HL-60 (cell line): ENCODE measurements at regions not wholly inside any gene's neighbourhood (a gene's known extent, or its start where the extent isn't known, plus 50 kb on each side); places are given as distances from the start of the nearest gene placed in this dataset.
"Not testable (repeated sequence)": the region's sequence is repeated elsewhere in the genome, so short reads cannot be mapped to it uniquely, and the experiment has no call there.

Experiments used
- DNase-seq, 2 experiments: peaks; one replicate each; pipeline ENCODE4 v3.0.0-alpha.2; 2010 to 2020; ENCODE audit warnings: low read depth in 1 of 2, low spot score in 1 of 2
- H3K27ac ChIP-seq: fragments of 250-450 bp; sonication (Bioruptor Pico); replicated peaks from 2 replicates; pipeline ENCODE4 v1.5.1; 2020; ENCODE audit warnings: mild to moderate bottlenecking, moderate library complexity
- H3K27me3 ChIP-seq: fragments of 250-450 bp; sonication (Bioruptor Pico); 2 replicates; pipeline ENCODE4 v1.5.1; 2021; ENCODE audit warnings: mild to moderate bottlenecking, moderate library complexity; ENCODE audit not compliant: insufficient read depth, poor library complexity, severe bottlenecking
- H3K4me3 ChIP-seq: replicated peaks from 2 replicates; pipeline ENCODE4 v1.5.1; 2011; ENCODE audit warnings: mild to moderate bottlenecking, control low read depth, low read length; ENCODE audit not compliant: insufficient read depth
- GABPA ChIP-seq: IDR thresholded peaks from 2 replicates; pipeline ENCODE4 v1.6.1; 2012; ENCODE audit warnings: low read depth
- POLR2AphosphoS5 ChIP-seq: IDR thresholded peaks from 2 replicates; pipeline ENCODE4 v1.6.1; 2012; ENCODE audit warnings: low read depth
- SPI1 ChIP-seq: IDR thresholded peaks from 2 replicates; pipeline ENCODE4 v1.6.1; 2012; ENCODE audit warnings: low read depth, mild to moderate bottlenecking, borderline replicate concordance
- TF ChIP-seq, protein P1 (sequence below): IDR thresholded peaks from one replicate; pipeline ENCODE4 v1.5.1; 2011; ENCODE audit warnings: low read length, control low read depth, inconsistent platforms; ENCODE audit not compliant: insufficient read depth
- TF ChIP-seq, protein P2 (sequence below): IDR thresholded peaks from 2 replicates; pipeline ENCODE4 v1.6.1; 2012; ENCODE audit warnings: low read depth; ENCODE audit not compliant: insufficient replicate concordance

DNA sequence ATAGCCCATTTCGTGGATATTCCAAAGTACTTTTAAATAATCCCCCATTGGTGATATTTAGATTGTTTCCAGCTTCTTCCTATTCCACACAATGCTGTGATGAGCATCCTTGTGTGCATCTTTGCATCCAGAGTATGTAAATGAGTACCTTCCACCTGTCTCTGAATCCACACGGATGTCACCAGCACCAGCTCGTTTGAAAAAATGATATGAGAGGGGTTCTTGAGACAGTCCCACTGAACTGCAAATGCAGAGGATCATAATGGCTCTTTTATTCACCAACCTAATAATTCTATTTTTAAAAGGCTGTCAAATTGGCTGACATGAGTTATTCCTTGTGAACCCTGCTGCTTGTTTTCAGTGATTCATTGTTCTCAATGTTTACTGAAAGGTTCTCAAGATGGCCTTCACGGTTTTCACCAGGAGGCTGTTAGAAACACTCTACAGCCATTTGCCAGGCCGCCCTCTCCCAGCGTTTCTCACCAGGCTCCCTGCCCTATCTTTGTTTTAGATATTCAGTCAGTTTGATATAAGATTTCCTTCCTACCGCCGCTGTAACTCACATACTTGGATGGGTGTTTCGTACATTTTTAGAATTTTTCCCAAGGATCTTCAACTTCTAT lies 96.7 kb upstream of the PTPRG start:
- TF ChIP-seq SPI1: no peak
- TF ChIP-seq GABPA: no peak
- TF ChIP-seq POLR2AphosphoS5: no peak
- TF ChIP-seq, protein P1, sequence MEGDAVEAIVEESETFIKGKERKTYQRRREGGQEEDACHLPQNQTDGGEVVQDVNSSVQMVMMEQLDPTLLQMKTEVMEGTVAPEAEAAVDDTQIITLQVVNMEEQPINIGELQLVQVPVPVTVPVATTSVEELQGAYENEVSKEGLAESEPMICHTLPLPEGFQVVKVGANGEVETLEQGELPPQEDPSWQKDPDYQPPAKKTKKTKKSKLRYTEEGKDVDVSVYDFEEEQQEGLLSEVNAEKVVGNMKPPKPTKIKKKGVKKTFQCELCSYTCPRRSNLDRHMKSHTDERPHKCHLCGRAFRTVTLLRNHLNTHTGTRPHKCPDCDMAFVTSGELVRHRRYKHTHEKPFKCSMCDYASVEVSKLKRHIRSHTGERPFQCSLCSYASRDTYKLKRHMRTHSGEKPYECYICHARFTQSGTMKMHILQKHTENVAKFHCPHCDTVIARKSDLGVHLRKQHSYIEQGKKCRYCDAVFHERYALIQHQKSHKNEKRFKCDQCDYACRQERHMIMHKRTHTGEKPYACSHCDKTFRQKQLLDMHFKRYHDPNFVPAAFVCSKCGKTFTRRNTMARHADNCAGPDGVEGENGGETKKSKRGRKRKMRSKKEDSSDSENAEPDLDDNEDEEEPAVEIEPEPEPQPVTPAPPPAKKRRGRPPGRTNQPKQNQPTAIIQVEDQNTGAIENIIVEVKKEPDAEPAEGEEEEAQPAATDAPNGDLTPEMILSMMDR: no peak
- TF ChIP-seq, protein P2, sequence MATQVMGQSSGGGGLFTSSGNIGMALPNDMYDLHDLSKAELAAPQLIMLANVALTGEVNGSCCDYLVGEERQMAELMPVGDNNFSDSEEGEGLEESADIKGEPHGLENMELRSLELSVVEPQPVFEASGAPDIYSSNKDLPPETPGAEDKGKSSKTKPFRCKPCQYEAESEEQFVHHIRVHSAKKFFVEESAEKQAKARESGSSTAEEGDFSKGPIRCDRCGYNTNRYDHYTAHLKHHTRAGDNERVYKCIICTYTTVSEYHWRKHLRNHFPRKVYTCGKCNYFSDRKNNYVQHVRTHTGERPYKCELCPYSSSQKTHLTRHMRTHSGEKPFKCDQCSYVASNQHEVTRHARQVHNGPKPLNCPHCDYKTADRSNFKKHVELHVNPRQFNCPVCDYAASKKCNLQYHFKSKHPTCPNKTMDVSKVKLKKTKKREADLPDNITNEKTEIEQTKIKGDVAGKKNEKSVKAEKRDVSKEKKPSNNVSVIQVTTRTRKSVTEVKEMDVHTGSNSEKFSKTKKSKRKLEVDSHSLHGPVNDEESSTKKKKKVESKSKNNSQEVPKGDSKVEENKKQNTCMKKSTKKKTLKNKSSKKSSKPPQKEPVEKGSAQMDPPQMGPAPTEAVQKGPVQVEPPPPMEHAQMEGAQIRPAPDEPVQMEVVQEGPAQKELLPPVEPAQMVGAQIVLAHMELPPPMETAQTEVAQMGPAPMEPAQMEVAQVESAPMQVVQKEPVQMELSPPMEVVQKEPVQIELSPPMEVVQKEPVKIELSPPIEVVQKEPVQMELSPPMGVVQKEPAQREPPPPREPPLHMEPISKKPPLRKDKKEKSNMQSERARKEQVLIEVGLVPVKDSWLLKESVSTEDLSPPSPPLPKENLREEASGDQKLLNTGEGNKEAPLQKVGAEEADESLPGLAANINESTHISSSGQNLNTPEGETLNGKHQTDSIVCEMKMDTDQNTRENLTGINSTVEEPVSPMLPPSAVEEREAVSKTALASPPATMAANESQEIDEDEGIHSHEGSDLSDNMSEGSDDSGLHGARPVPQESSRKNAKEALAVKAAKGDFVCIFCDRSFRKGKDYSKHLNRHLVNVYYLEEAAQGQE: no peak
- no peak for DNase-seq

DNA sequence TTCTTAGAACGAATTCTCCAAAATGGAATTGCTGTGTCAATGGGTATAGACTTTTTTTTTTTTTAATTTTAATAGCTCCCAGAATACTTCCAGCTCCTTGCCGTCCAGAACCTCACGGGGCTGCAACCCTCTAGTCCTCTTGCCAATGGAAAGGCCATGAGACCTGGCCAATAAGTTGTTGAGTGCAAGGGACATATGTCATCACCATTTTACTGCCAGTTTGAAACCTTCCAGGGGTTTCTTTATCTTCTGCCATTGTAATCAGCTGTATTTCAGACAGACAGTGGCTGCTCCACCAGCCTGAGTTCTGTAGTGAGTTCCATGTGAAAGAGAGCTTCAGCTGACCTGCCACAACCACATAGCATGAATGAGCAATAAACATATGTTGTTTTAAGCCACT lies 95.0 kb upstream of the PTPRG start:
- DNase-seq: no peak
- TF ChIP-seq GABPA (no peak), POLR2AphosphoS5 (no peak)
- Histone ChIP-seq H3K27ac (no peak overlapping the region), H3K27me3 (peaks cover 2% of the 10 kb centered on the region), H3K4me3 (no peak overlapping the region)

More for the DNA sequence above, 96.7 kb upstream of the PTPRG start:
- Histone ChIP-seq H3K4me3 (no peak overlapping the region), H3K27me3 (peaks cover 2% of the 10 kb centered on the region), H3K27ac (no peak overlapping the region)

DNA sequence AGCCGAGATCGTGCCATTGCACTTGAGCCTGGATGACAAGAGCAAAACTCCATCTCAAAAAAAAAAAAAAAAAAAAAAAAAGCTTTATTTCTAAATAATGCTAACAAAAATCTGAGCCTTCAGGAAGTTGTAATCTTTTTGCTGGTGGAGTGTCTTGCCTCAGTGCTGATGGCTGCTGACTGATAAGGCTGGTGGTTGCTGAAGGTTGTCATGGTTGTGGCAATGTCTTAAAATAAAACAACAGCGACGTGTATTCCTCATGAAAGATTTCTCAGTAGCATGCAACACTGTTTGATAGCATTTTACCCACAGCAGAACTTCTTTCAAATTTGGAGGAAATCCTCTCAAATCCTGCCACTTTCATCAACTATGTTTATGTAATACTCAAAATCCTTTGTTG lies 77.4 kb upstream of the PTPRG start:
- Histone ChIP-seq H3K27ac (no peak overlapping the region), H3K27me3 (no peaks in the 10 kb centered on the region), H3K4me3 (no peak overlapping the region)
- DNase-seq: no peak
- TF ChIP-seq POLR2AphosphoS5 (no peak), SPI1 (no peak), GABPA (no peak)
- TF ChIP-seq, protein P1: no peak
- TF ChIP-seq, protein P2: no peak

DNA sequence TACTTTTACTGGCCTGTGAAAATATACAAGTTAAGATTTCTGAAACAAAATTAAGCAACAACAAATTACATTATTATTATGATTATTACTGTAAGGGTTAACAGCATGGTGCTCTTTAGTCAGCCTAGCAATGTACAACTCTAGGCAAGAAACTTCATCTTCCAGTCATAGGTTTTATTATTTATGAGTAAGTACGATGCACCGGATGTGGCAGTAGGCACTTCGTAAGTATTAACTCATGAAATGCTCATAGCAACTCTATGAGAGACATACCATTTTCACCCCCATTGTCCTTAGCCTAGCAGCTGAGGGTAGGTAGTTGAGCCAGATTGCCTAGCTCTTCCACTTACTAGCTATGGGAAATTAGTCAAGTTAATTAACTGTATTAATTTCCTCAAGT lies 68.0 kb upstream of the PTPRG start:
- DNase-seq: no peak
- Histone ChIP-seq H3K27ac (no peak overlapping the region), H3K4me3 (no peak overlapping the region), H3K27me3 (no peaks in the 10 kb centered on the region)
- TF ChIP-seq GABPA (no peak), POLR2AphosphoS5 (no peak), SPI1 (no peak)
- TF ChIP-seq, protein P2: no peak
- TF ChIP-seq, protein P1: no peak

DNA sequence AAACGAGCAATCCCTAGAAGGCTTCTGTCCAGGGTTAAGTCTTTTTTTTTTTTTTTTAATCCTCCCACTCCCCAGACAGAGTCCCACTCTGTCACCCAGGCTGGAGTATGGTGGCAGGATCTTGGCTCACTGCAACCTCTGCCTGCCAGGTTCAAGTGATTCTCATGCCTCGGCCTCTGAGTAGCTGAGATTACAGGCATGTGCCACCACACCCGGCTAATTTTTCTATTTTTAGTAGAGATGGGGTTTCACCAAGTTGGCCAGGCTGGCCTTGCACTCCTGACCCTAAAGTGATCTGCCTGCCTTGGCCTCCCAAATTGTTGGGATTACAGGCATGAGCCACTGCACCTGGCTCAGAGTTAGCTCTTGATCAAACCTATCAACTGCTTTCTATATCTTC lies 67.1 kb upstream of the PTPRG start:
- not testable (repeated sequence) for H3K4me3 ChIP-seq, H3K27me3 ChIP-seq, DNase-seq, H3K27ac ChIP-seq
